ENCODE measurements at regions not wholly inside any gene's neighbourhood (a gene's known extent, or its start where the extent isn't known, plus 50 kb on each side); places are given as distances from the start of the nearest gene placed in this dataset.

DNA sequence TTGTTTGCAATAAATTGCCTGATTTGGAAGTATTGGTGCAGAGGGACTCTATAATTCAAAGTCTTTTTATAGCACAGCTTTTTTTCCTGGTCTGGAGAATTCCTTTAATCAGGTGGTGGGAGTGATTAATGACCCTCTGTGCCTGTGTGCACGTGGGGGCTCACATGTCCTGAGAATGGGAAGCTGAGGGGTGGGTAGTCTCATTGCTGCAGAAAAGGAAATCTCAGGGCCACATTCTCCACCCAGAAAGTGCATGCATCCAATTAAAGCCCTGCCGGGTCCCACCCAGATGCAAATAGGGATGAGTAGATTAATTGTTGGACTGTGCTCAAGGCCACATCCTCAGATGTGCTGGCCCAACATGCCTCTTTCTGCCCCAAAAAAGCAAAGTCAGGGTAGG is 324.7 kb downstream of the CXCL12 start:
- TF ChIP-seq, protein P1, sequence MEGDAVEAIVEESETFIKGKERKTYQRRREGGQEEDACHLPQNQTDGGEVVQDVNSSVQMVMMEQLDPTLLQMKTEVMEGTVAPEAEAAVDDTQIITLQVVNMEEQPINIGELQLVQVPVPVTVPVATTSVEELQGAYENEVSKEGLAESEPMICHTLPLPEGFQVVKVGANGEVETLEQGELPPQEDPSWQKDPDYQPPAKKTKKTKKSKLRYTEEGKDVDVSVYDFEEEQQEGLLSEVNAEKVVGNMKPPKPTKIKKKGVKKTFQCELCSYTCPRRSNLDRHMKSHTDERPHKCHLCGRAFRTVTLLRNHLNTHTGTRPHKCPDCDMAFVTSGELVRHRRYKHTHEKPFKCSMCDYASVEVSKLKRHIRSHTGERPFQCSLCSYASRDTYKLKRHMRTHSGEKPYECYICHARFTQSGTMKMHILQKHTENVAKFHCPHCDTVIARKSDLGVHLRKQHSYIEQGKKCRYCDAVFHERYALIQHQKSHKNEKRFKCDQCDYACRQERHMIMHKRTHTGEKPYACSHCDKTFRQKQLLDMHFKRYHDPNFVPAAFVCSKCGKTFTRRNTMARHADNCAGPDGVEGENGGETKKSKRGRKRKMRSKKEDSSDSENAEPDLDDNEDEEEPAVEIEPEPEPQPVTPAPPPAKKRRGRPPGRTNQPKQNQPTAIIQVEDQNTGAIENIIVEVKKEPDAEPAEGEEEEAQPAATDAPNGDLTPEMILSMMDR (IDR thresholded peaks at IDR 0.05), result no peak
- TF ChIP-seq EP300 (IDR thresholded peaks at IDR 0.05), result no peak

All from tibial nerve (tissue), 4 donors.